Fibroblast of mammary gland (primary cell): ENCODE measurements at regions not wholly inside any gene's neighbourhood (a gene's known extent, or its start where the extent isn't known, plus 50 kb on each side); places are given as distances from the start of the nearest gene placed in this dataset.

Experiments
- DNase-seq: peaks from one replicate; pipeline ENCODE4 v3.0.0-alpha.2; 2010; ENCODE audit warnings: low read depth
- H3K4me3 ChIP-seq: 2 replicates; pipeline ENCODE4 v1.5.1; 2011; ENCODE audit warnings: low read depth, mild to moderate bottlenecking, low read length, moderate library complexity; ENCODE audit not compliant: control insufficient read depth
- CTCF ChIP-seq: conservative IDR thresholded peaks from 2 replicates; pipeline ENCODE4 v1.5.1; 2011; ENCODE audit warnings: low read depth, low read length, inconsistent platforms; ENCODE audit not compliant: control insufficient read depth, insufficient read depth

DNA sequence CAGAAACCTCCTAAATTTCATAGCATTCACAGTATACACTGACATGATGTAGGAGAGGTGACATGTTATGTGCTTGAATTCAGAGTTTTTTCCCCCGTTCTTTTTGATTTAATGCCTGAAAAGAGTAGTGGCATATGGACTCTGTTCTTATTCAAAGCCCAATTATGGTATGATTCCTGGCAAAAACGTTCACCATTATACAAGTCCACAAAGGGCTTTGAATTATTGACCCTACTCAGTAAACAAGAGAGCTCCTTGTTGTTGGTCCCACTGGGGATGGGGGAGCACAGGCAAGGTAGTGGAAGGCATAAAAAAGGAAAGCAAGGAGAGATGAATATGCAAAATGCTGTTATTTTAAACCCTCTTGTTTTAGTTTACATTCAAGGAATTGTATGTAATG, 136.0 kb upstream of the AHI1 start:
- H3K4me3 ChIP-seq = no peak overlapping the region
- TF ChIP-seq CTCF = no peak
- DNase-seq = no peak

DNA sequence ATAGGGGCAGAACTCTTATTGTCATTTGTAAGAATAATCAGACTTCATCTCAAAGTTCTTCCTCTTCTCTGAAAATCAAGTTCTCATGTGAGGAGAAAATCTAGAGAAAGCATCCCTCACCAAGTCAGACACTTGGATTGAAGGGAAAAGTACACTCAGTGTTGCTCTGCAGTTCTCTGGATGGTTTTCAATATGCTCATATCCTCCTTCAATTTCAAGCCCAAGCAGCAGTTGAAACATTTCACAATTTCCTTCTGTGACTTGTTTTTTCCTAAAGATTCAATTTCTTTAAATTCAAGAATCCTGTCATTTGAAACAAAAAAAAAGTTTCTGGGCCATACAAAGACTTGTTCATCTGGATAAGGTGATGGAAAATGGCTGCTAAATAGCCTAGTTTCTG, 140.2 kb upstream of the AHI1 start:
- TF ChIP-seq CTCF = no peak
- peak; percentile 19 for DNase-seq
- H3K4me3 ChIP-seq = no peak overlapping the region

DNA sequence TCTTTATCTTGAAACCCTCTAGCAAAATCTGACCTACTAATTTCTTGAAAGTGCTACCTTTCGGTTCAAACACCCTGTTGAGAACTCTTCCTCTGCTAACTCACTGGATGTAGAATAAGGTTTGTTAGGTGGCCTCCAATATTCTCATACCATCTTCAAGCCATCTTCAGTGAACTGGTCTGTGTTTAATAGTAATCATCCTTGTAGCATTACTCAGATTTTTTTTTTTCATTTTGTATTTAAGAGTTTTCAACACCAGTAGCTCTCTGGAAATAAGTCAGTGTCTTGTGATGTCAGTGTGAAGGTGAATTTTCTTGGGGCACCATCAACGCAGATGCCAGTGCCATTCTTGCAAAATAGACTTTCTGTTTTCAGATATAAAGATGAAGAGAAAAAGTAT, 140.6 kb upstream of the AHI1 start:
- H3K4me3 ChIP-seq = no peak overlapping the region
- DNase-seq = no peak
- no peak for TF ChIP-seq CTCF

GRCh38 chr6:135640048-135640447, 142.5 kb upstream of the AHI1 start:
- DNase-seq = no peak
- H3K4me3 ChIP-seq = no peak overlapping the region
- no peak for TF ChIP-seq CTCF

GRCh38 chr6:135640449-135641111, 143.0 kb upstream of the AHI1 start:
- no peak overlapping the region for H3K4me3 ChIP-seq
- DNase-seq = peak; percentile 17
- TF ChIP-seq CTCF = no peak

- no peak overlapping the region for H3K4me3 ChIP-seq
- DNase-seq = no peak
- TF ChIP-seq CTCF = no peak
These were observed 145.4 kb upstream of the AHI1 start for GRCh38 chr6:135642912-135643311.

- no peak for TF ChIP-seq CTCF
- no peak for DNase-seq
- no peak overlapping the region for H3K4me3 ChIP-seq
These were observed 146.9 kb upstream of the AHI1 start for GRCh38 chr6:135644394-135644793.
